ENCODE measurements at regions not wholly inside any gene's neighbourhood (a gene's known extent, or its start where the extent isn't known, plus 50 kb on each side); places are given as distances from the start of the nearest gene placed in this dataset.

DNA sequence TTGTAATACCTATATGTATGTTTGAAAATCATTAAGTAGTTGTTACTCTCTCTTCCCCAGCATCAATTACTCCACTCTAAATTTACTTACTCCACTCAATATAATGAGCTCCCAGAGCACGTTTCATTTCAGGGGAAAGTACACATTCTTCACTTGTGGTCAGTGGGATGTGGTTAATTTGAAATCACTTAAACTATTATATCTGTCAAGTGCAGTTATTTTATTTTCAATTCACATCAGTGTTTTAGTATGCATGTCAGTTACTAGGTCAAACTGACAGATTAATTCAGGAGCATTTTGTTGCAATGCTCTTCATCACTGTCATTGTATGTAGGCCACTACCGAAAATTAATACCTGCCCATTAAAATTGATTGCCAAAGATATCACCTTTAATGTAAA lies 376.1 kb downstream of the ZIC4 start:
- DNase-seq (ENCODE audit: low read depth): no peak
- H3K4me3 ChIP-seq (ENCODE audit: low read depth, low read length): no peak overlapping the region
- no peak for TF ChIP-seq CTCF (IDR thresholded peaks at IDR 0.05; ENCODE audit: insufficient read depth, low read depth, low read length)

DNA sequence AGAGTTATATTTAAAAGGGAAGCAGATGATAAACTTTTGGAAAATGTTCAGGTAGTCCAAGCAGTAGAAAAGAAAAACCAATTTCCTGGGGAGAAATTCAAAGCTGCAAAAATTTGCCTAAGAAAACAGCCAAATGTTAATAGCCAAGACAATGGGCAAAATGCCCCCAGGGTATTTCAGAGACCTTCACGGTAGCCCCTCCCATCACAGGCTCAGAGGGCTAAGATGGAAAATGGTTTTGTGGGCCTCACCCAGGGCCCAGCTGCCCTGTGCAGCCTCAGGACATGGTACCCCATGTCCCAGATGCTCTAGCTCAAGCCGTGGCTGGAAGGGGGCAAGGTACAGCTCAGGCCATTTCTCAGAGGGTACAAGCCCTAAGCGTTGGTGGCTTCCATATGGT lies 391.0 kb downstream of the ZIC4 start:
- TF ChIP-seq CTCF (IDR thresholded peaks at IDR 0.05; ENCODE audit: insufficient read depth, low read depth, low read length): no peak
- no peak overlapping the region for H3K4me3 ChIP-seq (ENCODE audit: low read depth, low read length)
- DNase-seq (ENCODE audit: low read depth): no peak

- no peak for TF ChIP-seq CTCF (IDR thresholded peaks at IDR 0.05; ENCODE audit: insufficient read depth, low read depth, low read length)
- no peak overlapping the region for H3K4me3 ChIP-seq (ENCODE audit: low read depth, low read length)
- no peak for DNase-seq (ENCODE audit: low read depth)
These were observed 397.5 kb downstream of the ZIC4 start for GRCh38 chr3:147008886-147009285.

- TF ChIP-seq CTCF (IDR thresholded peaks at IDR 0.05; ENCODE audit: insufficient read depth, low read depth, low read length): no peak
- H3K4me3 ChIP-seq (ENCODE audit: low read depth, low read length): no peak overlapping the region
- DNase-seq (ENCODE audit: low read depth): no peak
These were observed 397.9 kb downstream of the ZIC4 start for GRCh38 chr3:147008458-147008857.

GRCh38 chr3:147007736-147008245 lies 398.6 kb downstream of the ZIC4 start:
- peak; percentile 3 for DNase-seq (ENCODE audit: low read depth)
- TF ChIP-seq CTCF (IDR thresholded peaks at IDR 0.05; ENCODE audit: insufficient read depth, low read depth, low read length): no peak
- H3K4me3 ChIP-seq (ENCODE audit: low read depth, low read length): no peak overlapping the region

DNA sequence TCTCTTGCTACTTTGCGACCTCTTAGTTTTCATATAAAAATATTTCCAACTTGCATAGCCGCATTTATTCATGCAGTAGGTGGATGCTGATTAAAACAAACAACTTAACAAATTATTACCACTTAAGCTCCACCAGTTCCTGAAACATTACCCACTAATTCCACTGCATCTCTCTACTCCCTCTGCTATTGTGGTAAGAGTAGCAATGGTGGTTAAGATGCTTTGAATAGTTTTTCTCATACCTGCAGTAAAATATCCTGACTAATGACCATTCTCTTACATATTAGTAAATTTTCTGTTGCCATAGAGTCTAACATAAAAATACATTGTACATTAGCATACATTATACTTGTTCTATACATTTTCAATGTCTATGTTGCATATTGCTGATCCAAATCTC lies 397.6 kb upstream of the PLSCR5 start:
- TF ChIP-seq CTCF (IDR thresholded peaks at IDR 0.05; ENCODE audit: insufficient read depth, low read depth, low read length): no peak
- DNase-seq (ENCODE audit: low read depth): no peak

GRCh38 chr3:147000274-147000673 lies 395.1 kb upstream of the PLSCR5 start:
- DNase-seq (ENCODE audit: low read depth): no peak
- TF ChIP-seq CTCF (IDR thresholded peaks at IDR 0.05; ENCODE audit: insufficient read depth, low read depth, low read length): no peak
- H3K4me3 ChIP-seq (ENCODE audit: low read depth, low read length): no peak overlapping the region

More for the DNA sequence above, 397.6 kb upstream of the PLSCR5 start:
- no peak overlapping the region for H3K4me3 ChIP-seq (ENCODE audit: low read depth, low read length)

Data from fibroblast of villous mesenchyme (primary cell).